GM12878 (cell line): ENCODE measurements at regions not wholly inside any gene's neighbourhood (a gene's known extent, or its start where the extent isn't known, plus 50 kb on each side); places are given as distances from the start of the nearest gene placed in this dataset.

Experiments
- ATF2 ChIP-seq: IDR thresholded peaks from 2 replicates; pipeline ENCODE4 v1.6.1; 2012; ENCODE audit warnings: low read length, inconsistent platforms
- ATF7 ChIP-seq: fragments of 450-650 bp; IDR thresholded peaks from 2 replicates; pipeline ENCODE4 v1.6.1; 2016; ENCODE audit warnings: low read depth, mild to moderate bottlenecking
- BCL11A ChIP-seq: IDR thresholded peaks from 2 replicates; pipeline ENCODE4 v1.6.1; 2011; ENCODE audit warnings: low read depth, low read length
- BHLHE40 ChIP-seq, 2 experiments: fragments of 450-650 bp in 1 of 2; IDR thresholded peaks; 2 replicates each; pipeline ENCODE4 v1.6.1; 2011 to 2017; ENCODE audit warnings: low read depth in 2 of 2, borderline replicate concordance in 1 of 2, improper control_type of control experiment in 1 of 2, low read length in 1 of 2, mild to moderate bottlenecking in 1 of 2
- CHD2 ChIP-seq: IDR thresholded peaks from 2 replicates; pipeline ENCODE4 v1.6.1; 2011; ENCODE audit warnings: low read depth, low read length, improper control_type of control experiment, borderline replicate concordance
- CREM ChIP-seq: IDR thresholded peaks from 2 replicates; pipeline ENCODE4 v1.6.1; 2014; ENCODE audit warnings: antibody characterized with exemption, low read depth
- EP300 ChIP-seq, 2 experiments: fragments of 150-350 bp in 1 of 2; IDR thresholded peaks; 2 replicates each; pipeline ENCODE4 v1.6.1; 2011 to 2012; ENCODE audit warnings: low read depth in 2 of 2, low read length in 2 of 2, borderline replicate concordance in 1 of 2, improper control_type of control experiment in 1 of 2, inconsistent platforms in 1 of 2; ENCODE audit not compliant: control insufficient read depth in 1 of 2
- ESRRA ChIP-seq: IDR thresholded peaks from 2 replicates; pipeline ENCODE4 v1.6.1; 2012; ENCODE audit warnings: mild to moderate bottlenecking, low read length, improper control_type of control experiment
- FOS ChIP-seq: IDR thresholded peaks from 3 replicates; pipeline ENCODE4 v1.6.1; 2011; ENCODE audit warnings: borderline replicate concordance; ENCODE audit not compliant: insufficient read length; ENCODE audit errors: extremely low read depth
- FOXK2 ChIP-seq: fragments of 450-650 bp; IDR thresholded peaks from 2 replicates; pipeline ENCODE4 v1.6.1; 2017; ENCODE audit warnings: mild to moderate bottlenecking, moderate library complexity
- IKZF1 ChIP-seq: fragments of 450-650 bp; conservative IDR thresholded peaks from 2 replicates; pipeline ENCODE4 v1.6.1; 2017; ENCODE audit warnings: antibody characterized with exemption, mild to moderate bottlenecking
- IKZF2 ChIP-seq, 2 experiments: fragments of 450-650 bp; IDR thresholded peaks; 2 replicates each; pipeline ENCODE4 v1.6.1; 2017; ENCODE audit warnings: mild to moderate bottlenecking in 2 of 2, moderate library complexity in 2 of 2
- IRF4 ChIP-seq: IDR thresholded peaks from 2 replicates; pipeline ENCODE4 v1.6.1; 2011; ENCODE audit warnings: low read depth, low read length
- JUNB ChIP-seq: IDR thresholded peaks from 2 replicates; pipeline ENCODE4 v1.6.1; 2016; ENCODE audit warnings: antibody characterized with exemption, mild to moderate bottlenecking
- KDM1A ChIP-seq: fragments of 200-600 bp; sonication (generic); IDR thresholded peaks from 2 replicates; pipeline ENCODE4 v1.6.1; 2016; ENCODE audit warnings: borderline replicate concordance
- MEF2B ChIP-seq: fragments of 450-650 bp; IDR thresholded peaks from 2 replicates; pipeline ENCODE4 v1.6.1; 2018; ENCODE audit warnings: mild to moderate bottlenecking, moderate library complexity; ENCODE audit not compliant: partially characterized antibody, poor library complexity, severe bottlenecking
- NFIC ChIP-seq: IDR thresholded peaks from 2 replicates; pipeline ENCODE4 v1.6.1; 2012; ENCODE audit warnings: low read depth, mild to moderate bottlenecking, inconsistent platforms, low read length, moderate library complexity
- NFYA ChIP-seq: IDR thresholded peaks from 2 replicates; pipeline ENCODE4 v1.6.1; 2011; ENCODE audit warnings: low read depth, mild to moderate bottlenecking, low read length, improper control_type of control experiment, borderline replicate concordance
- PAX5 ChIP-seq: IDR thresholded peaks from 2 replicates; pipeline ENCODE4 v1.6.1; 2011; ENCODE audit warnings: low read depth, low read length, borderline replicate concordance
- PML ChIP-seq: IDR thresholded peaks from 2 replicates; pipeline ENCODE4 v1.6.1; 2012; ENCODE audit warnings: low read length, inconsistent platforms
- POLR2A ChIP-seq: IDR thresholded peaks from 2 replicates; pipeline ENCODE4 v1.6.1; 2011; ENCODE audit warnings: low read depth, mild to moderate bottlenecking, low read length
- RAD21 ChIP-seq: IDR thresholded peaks from 2 replicates; pipeline ENCODE4 v1.6.1; 2011; ENCODE audit warnings: mild to moderate bottlenecking, low read depth, low read length, moderate library complexity; ENCODE audit not compliant: insufficient read depth
- SMARCA5 ChIP-seq: fragments of 450-650 bp; IDR thresholded peaks from 2 replicates; pipeline ENCODE4 v1.6.1; 2017; ENCODE audit warnings: mild to moderate bottlenecking
- TCF12 ChIP-seq: IDR thresholded peaks from 2 replicates; pipeline ENCODE4 v1.6.1; 2011; ENCODE audit warnings: low read depth, mild to moderate bottlenecking, low read length
- YBX1 ChIP-seq: fragments of 450-650 bp; IDR thresholded peaks from 2 replicates; pipeline ENCODE4 v1.6.1; 2016; ENCODE audit warnings: antibody characterized with exemption
- TF ChIP-seq, protein P1 (sequence below): fragments of 450-650 bp; IDR thresholded peaks from 2 replicates; pipeline ENCODE4 v1.6.1; 2017; ENCODE audit warnings: mild to moderate bottlenecking, low read depth, inconsistent platforms; ENCODE audit not compliant: poor library complexity, severe bottlenecking
- TF ChIP-seq, protein P2 (sequence below): IDR thresholded peaks from 2 replicates; pipeline ENCODE4 v1.6.1; 2011; ENCODE audit warnings: mild to moderate bottlenecking, low read depth, low read length, moderate library complexity; ENCODE audit not compliant: insufficient replicate concordance
- TF ChIP-seq, protein P3 (sequence below): IDR thresholded peaks from 2 replicates; pipeline ENCODE4 v1.6.1; 2011; ENCODE audit warnings: low read depth, mild to moderate bottlenecking, low read length, moderate library complexity, borderline replicate concordance; ENCODE audit errors: extremely low read depth

GRCh38 chr18:53796040-53796729 lies 428.3 kb downstream of the MBD2 start (continued):
- TF ChIP-seq MEF2B, result no peak
- TF ChIP-seq YBX1, result no peak
- no peak for TF ChIP-seq KDM1A
- TF ChIP-seq NFIC, result peak; percentile 59; the same call in 1 of the 2 replicates
- TF ChIP-seq NFYA, result no peak
- TF ChIP-seq ATF7, result peak; percentile 44; the same call in 1 of the 2 replicates
- TF ChIP-seq ATF2, result peak; percentile 81
- TF ChIP-seq, protein P1, sequence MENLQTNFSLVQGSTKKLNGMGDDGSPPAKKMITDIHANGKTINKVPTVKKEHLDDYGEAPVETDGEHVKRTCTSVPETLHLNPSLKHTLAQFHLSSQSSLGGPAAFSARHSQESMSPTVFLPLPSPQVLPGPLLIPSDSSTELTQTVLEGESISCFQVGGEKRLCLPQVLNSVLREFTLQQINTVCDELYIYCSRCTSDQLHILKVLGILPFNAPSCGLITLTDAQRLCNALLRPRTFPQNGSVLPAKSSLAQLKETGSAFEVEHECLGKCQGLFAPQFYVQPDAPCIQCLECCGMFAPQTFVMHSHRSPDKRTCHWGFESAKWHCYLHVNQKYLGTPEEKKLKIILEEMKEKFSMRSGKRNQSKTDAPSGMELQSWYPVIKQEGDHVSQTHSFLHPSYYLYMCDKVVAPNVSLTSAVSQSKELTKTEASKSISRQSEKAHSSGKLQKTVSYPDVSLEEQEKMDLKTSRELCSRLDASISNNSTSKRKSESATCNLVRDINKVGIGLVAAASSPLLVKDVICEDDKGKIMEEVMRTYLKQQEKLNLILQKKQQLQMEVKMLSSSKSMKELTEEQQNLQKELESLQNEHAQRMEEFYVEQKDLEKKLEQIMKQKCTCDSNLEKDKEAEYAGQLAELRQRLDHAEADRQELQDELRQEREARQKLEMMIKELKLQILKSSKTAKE, result no peak
- TF ChIP-seq FOS, result no peak
- TF ChIP-seq PAX5, result no peak
- TF ChIP-seq IRF4, result peak; percentile 36; the same call in 1 of the 2 replicates
- TF ChIP-seq ESRRA, result no peak
- TF ChIP-seq RAD21, result no peak
- TF ChIP-seq TCF12, result no peak
- TF ChIP-seq IKZF2 (IDR thresholded peaks at IDR 0.05), result peak; percentile 13 to 36; a peak in 1 of 4 replicates
- TF ChIP-seq FOXK2, result no peak
- peak; percentile 44; the same call in 1 of the 2 replicates for TF ChIP-seq CREM
- TF ChIP-seq CHD2, result no peak
- TF ChIP-seq SMARCA5, result no peak
- no peak for TF ChIP-seq PML
- TF ChIP-seq, protein P2, sequence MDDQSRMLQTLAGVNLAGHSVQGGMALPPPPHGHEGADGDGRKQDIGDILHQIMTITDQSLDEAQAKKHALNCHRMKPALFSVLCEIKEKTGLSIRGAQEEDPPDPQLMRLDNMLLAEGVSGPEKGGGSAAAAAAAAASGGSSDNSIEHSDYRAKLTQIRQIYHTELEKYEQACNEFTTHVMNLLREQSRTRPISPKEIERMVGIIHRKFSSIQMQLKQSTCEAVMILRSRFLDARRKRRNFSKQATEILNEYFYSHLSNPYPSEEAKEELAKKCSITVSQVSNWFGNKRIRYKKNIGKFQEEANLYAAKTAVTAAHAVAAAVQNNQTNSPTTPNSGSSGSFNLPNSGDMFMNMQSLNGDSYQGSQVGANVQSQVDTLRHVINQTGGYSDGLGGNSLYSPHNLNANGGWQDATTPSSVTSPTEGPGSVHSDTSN, result no peak
- 0 out of 2 replicates have a peak, but pooled peaks have one; percentile 10 for TF ChIP-seq IKZF1
- no peak for TF ChIP-seq BHLHE40 (IDR thresholded peaks at IDR 0.05; ENCODE audit: borderline replicate concordance in 1 of 2, low read depth in 2 of 2, low read length in 1 of 2)
- peak; percentile 96 for TF ChIP-seq JUNB
- TF ChIP-seq POLR2A, result no peak
- TF ChIP-seq BCL11A, result peak; percentile 70; the same call in 1 of the 2 replicates
- TF ChIP-seq EP300 (IDR thresholded peaks at IDR 0.05; ENCODE audit: borderline replicate concordance in 1 of 2, control insufficient read depth in 1 of 2, low read depth in 2 of 2, low read length in 2 of 2), result no peak
- TF ChIP-seq, protein P3, sequence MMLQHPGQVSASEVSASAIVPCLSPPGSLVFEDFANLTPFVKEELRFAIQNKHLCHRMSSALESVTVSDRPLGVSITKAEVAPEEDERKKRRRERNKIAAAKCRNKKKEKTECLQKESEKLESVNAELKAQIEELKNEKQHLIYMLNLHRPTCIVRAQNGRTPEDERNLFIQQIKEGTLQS, result no peak
